ENCODE measurements at regions not wholly inside any gene's neighbourhood (a gene's known extent, or its start where the extent isn't known, plus 50 kb on each side); places are given as distances from the start of the nearest gene placed in this dataset.

DNA sequence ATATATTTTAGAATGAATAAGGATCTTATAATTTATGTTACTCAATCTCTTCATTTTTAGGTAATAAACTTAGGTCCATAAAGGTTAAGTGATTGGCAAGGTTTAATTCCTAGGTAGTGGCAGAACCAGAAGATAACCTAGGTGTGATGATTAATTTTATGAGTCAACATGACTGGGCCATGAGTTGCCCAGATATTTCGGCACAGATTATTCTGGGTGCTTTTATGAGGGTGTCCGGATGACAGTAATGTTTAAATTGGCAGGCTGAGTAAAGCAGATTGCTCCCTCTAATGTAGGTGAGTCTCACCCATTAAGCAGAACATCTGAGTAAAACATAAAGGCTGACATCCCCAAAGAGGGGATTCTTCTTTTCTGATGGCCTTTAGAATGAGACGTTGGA is 1349.3 kb upstream of the CELF2 start:
- no peak overlapping the region for H3K4me3 ChIP-seq
- H3K4me1 ChIP-seq, result peaks cover 3% of the 10 kb centered on the region
- no peaks in the 10 kb centered on the region for H3K36me3 ChIP-seq (replicated peaks)
- DNase-seq (ENCODE audit: low spot score in 2 of 2), result no peak
- in situ Hi-C loops (cut with MboI; ENCODE audit: low sequenced_read_pairs), result no loop called here
- H3K27me3 ChIP-seq (ENCODE audit: low read depth), result no peaks in the 10 kb centered on the region
- H3K9me3 ChIP-seq, result no peaks in the 10 kb centered on the region

DNA sequence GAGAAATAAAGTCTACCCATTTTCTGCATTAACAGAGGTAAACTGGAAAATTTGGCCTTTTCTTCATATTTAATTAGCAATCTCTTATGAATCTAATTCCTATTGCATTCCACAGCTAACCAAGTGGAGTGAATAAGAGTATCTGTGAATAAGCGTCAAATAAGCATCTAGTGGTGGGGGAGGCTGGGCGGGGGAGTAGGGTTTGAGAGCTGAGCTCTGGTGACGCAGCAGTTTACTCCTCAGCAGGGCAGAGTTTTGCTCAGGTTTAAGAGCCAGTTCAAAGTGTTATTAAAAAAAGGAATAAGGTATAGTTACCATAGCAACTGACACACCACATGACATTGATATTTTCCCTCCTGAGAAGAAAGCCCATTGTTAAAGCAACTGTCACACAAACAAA is 1346.8 kb upstream of the CELF2 start:
- no peak overlapping the region for H3K4me3 ChIP-seq
- H3K4me1 ChIP-seq, result peaks cover 3% of the 10 kb centered on the region
- peak in 1 of 2 experiments; percentile 66 for DNase-seq (ENCODE audit: low spot score in 2 of 2)
- in situ Hi-C loops (cut with MboI; ENCODE audit: low sequenced_read_pairs), result no loop called here
- H3K9me3 ChIP-seq, result no peaks in the 10 kb centered on the region
- no peaks in the 10 kb centered on the region for H3K27me3 ChIP-seq (ENCODE audit: low read depth)
- no peaks in the 10 kb centered on the region for H3K36me3 ChIP-seq (replicated peaks)

DNA sequence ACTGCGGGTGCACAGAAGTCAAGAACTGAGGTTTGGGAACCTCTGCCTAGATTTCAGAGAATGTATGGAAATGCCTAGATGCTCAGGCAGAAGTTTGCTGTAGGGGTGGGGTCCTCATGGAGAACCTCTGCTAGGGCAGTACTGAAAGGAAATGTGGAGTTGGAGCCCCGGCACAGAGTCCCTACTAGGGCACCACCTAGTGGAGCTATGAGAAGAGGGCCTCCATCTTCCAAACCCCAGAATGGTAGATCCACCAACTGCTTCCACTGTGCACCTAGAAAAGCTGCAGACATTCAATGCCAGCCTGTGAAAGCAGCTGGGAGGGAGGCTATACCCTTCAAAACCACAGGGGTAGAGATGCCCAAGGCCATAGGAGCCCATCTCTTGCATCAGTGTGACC is 1336.0 kb upstream of the CELF2 start:
- H3K36me3 ChIP-seq (replicated peaks), result no peaks in the 10 kb centered on the region
- in situ Hi-C loops (cut with MboI; ENCODE audit: low sequenced_read_pairs), result no loop called here
- H3K4me1 ChIP-seq, result no peaks in the 10 kb centered on the region
- H3K9me3 ChIP-seq, result no peaks in the 10 kb centered on the region; the same call in 1 of the 2 replicates
- no peak overlapping the region for H3K4me3 ChIP-seq
- DNase-seq (ENCODE audit: low spot score in 2 of 2), result no peak
- H3K27me3 ChIP-seq (ENCODE audit: low read depth), result no peaks in the 10 kb centered on the region

DNA sequence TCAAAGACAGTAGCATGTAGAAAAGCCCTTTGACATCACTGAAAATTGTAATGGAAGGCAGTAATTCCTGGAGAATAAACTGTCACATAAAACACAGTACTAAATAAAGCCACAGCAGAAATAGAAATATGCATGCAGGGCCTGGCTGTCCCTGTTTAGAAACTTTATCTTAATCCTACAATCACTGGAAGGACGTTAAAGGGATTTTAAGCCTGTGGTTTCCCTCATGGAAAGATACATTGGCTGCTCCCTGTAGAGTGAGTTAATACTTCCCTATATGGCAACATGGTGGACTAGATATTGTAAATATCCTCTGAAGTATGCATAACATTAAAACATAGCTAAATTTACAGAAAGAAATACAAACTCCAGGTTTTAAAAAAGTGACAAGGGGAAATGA is 1334.9 kb upstream of the CELF2 start:
- Histone ChIP-seq H3K27me3 (ENCODE audit: low read depth) (no peaks in the 10 kb centered on the region), H3K9me3 (no peaks in the 10 kb centered on the region; the same call in 1 of the 2 replicates), H3K36me3 (replicated peaks) (no peaks in the 10 kb centered on the region), H3K4me3 (no peak overlapping the region), H3K4me1 (no peaks in the 10 kb centered on the region)
- DNase-seq (ENCODE audit: low spot score in 2 of 2), result no peak
- in situ Hi-C loops (cut with MboI; ENCODE audit: low sequenced_read_pairs), result no loop called here

DNA sequence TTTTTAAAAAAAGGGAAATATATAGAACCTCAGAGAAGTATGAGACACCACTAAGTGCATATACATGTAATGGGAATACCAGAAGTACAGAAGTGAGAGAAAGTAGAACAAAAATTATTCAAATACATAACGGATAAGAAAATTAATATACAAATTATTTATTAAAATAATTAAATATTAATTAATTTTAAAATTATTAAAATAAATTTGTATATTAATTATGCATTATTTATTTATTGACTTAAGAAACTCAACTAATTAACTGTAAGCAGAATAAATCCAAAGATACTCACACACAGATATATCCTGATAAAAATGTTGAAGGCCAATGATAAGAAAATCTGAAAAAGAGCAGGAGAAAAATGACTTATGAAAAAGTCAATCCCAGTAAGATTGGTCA is 1333.5 kb upstream of the CELF2 start:
- H3K9me3 ChIP-seq, result no peaks in the 10 kb centered on the region; the same call in 1 of the 2 replicates
- in situ Hi-C loops (cut with MboI; ENCODE audit: low sequenced_read_pairs), result no loop called here
- no peaks in the 10 kb centered on the region for H3K4me1 ChIP-seq
- no peak for DNase-seq (ENCODE audit: low spot score in 2 of 2)
- no peak overlapping the region for H3K4me3 ChIP-seq
- no peaks in the 10 kb centered on the region for H3K36me3 ChIP-seq (replicated peaks)
- no peaks in the 10 kb centered on the region for H3K27me3 ChIP-seq (ENCODE audit: low read depth)

DNA sequence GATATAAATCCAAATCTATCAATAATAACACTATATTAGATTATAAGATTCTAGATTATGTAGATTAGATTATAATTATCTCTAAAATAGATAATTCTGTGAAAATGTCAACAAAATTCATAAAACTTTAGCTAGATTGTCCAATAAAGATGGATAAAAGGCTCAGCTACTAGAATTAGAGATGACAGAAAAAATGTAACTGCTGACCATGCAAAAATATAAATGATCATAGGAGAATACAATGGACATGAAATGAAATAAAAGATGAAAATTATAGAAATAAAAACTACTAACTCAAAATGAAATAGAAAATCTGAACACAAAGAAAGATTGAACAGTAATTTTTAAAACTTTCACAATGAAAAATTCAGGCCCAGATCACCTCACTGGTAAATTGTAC is 1332.1 kb upstream of the CELF2 start:
- Histone ChIP-seq H3K27me3 (ENCODE audit: low read depth) (no peaks in the 10 kb centered on the region), H3K4me3 (no peak overlapping the region), H3K36me3 (replicated peaks) (no peaks in the 10 kb centered on the region), H3K4me1 (no peaks in the 10 kb centered on the region), H3K9me3 (no peaks in the 10 kb centered on the region)
- in situ Hi-C loops (cut with MboI; ENCODE audit: low sequenced_read_pairs), result no loop called here
- no peak for DNase-seq (ENCODE audit: low spot score in 2 of 2)

DNA sequence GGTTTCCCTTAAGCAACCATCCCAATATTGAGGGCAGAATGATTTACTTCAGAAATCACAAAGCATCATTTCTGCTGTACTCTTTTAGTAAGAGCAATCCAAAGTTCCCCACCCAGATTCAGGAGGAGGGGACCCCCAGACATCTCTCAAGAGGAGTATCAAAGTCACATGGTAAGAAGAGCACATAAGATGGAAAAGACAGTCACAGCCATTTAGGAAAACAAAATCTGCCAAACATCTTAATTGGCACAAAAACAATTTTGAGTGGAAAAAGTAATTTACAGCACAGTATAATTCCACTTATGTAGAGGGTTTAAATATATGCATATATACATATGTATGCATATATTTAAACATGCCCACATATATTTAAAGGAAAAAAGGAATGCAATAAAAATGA is 1329.0 kb upstream of the CELF2 start:
- no peak for DNase-seq (ENCODE audit: low spot score in 2 of 2)
- H3K36me3 ChIP-seq (replicated peaks), result no peaks in the 10 kb centered on the region
- H3K4me3 ChIP-seq, result no peak overlapping the region
- no peaks in the 10 kb centered on the region for H3K9me3 ChIP-seq
- in situ Hi-C loops (cut with MboI; ENCODE audit: low sequenced_read_pairs), result no loop called here
- H3K27me3 ChIP-seq (ENCODE audit: low read depth), result no peaks in the 10 kb centered on the region
- H3K4me1 ChIP-seq, result no peaks in the 10 kb centered on the region

DNA sequence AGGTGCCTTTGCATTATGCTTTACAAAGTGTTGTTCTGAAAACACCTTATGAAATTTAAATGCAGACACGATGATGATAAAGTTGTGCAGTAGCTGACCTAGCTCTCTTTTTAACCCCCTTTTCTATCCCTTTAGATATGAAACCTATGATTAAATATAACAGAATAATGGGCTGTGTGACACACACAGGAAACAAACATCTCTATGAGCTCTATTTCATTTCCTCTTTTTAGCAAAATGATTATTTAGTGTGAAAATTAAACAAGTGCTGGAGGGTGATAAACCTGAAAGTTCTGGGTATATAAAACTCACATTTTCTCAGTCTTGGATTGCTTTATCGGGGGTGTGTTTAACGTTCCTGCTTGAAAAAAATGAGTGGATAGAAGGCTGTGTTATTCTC is 1310.5 kb upstream of the CELF2 start:
- Histone ChIP-seq H3K27me3 (ENCODE audit: low read depth) (no peaks in the 10 kb centered on the region), H3K4me3 (no peak overlapping the region), H3K4me1 (no peaks in the 10 kb centered on the region), H3K9me3 (no peaks in the 10 kb centered on the region), H3K36me3 (replicated peaks) (no peaks in the 10 kb centered on the region)
- DNase-seq (ENCODE audit: low spot score in 2 of 2), result no peak
- in situ Hi-C loops (cut with MboI; ENCODE audit: low sequenced_read_pairs), result no loop called here

DNA sequence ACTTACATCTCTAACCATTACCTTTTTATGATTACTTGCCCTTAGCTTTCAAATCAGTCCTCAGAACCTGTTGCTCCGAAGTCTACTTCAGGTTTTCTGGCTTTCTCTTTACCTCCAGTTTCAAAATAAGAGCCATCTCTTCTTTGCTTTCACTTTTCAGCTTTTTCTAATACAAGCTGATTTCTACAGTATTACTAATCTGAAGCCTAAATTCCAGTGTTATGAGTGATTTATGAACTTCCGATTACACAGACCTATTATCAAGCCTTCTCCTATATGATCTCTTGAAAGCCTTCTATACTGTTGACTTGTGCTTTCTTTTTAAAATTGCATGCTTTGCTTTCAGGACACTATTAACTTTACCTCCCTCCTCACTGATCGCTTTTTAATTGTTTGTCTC is 1307.8 kb upstream of the CELF2 start:
- Histone ChIP-seq H3K4me3 (no peak overlapping the region), H3K9me3 (no peaks in the 10 kb centered on the region), H3K36me3 (replicated peaks) (no peaks in the 10 kb centered on the region), H3K4me1 (no peaks in the 10 kb centered on the region), H3K27me3 (ENCODE audit: low read depth) (no peaks in the 10 kb centered on the region)
- no peak for DNase-seq (ENCODE audit: low spot score in 2 of 2)
- in situ Hi-C loops (cut with MboI; ENCODE audit: low sequenced_read_pairs), result no loop called here

DNA sequence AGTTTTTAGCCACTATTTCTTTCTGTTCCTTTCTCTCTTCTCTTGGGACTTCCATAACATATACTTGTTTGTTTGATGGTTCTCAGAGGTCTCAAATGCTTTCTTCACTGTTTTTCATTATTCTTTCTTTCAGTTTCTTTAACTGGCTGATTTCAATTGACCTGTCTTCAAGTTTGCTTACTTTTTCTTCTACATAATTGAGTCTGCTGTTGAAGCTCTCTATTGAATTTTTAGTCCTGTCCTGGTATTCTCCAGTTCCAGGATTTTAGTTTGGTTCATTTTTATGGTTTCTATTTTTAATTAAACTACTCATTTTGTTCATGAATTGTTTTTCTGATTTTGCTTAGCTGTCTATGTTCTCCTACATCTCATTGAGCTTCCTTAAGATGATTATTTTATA is 1305.3 kb upstream of the CELF2 start:
- no peak overlapping the region for H3K4me3 ChIP-seq
- H3K27me3 ChIP-seq (ENCODE audit: low read depth), result no peaks in the 10 kb centered on the region
- in situ Hi-C loops (cut with MboI; ENCODE audit: low sequenced_read_pairs), result no loop called here
- no peaks in the 10 kb centered on the region for H3K9me3 ChIP-seq
- H3K36me3 ChIP-seq (replicated peaks), result no peaks in the 10 kb centered on the region
- H3K4me1 ChIP-seq, result no peaks in the 10 kb centered on the region
- DNase-seq (ENCODE audit: low spot score in 2 of 2), result no peak

DNA sequence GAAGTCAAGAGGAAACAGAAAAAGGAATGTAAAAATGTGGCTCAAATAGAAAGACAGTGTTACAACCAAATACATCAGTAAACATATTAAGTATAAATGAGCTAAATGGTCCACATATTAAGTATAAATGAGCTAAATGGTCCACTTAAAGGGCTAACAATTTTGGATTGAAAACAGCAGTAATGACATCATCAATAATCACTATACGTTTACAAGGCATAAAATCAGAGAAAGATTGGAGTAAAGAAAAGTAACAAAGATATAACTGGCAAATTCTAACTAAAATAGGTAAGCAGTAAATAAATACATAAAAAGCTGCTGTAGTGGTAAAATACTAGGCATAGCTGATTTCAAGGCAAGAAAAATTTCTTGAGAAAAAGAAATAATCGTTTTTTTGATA is 1298.4 kb upstream of the CELF2 start:
- no peak for DNase-seq (ENCODE audit: low spot score in 2 of 2)
- no peaks in the 10 kb centered on the region for H3K9me3 ChIP-seq
- in situ Hi-C loops (cut with MboI; ENCODE audit: low sequenced_read_pairs), result no loop called here

DNA sequence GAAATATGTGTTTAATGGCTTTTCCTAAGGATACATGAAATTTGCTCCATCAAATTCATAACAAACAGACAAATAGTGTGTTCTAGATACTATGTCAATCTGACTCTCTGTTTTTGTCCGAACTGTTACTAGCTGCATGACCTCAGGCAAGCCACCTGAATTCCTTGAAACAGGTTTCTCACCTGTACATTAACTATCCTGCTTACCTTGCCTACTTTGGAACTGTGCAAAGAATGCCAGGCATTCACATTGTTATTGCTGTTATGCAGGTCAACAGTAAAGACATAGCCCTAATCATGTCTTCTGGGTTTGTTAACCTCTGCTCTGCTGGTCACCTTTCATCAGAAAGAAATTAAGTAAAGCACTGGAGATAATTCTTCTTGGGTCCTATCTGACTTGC is 1283.9 kb upstream of the CELF2 start:
- Histone ChIP-seq H3K4me3 (no peak overlapping the region), H3K9me3 (no peaks in the 10 kb centered on the region), H3K4me1 (no peaks in the 10 kb centered on the region), H3K27me3 (ENCODE audit: low read depth) (no peaks in the 10 kb centered on the region), H3K36me3 (replicated peaks) (no peaks in the 10 kb centered on the region)
- no peak for DNase-seq (ENCODE audit: low spot score in 2 of 2)
- in situ Hi-C loops (cut with MboI; ENCODE audit: low sequenced_read_pairs), result no loop called here

More for the DNA sequence above, 1298.4 kb upstream of the CELF2 start:
- no peaks in the 10 kb centered on the region for H3K36me3 ChIP-seq (replicated peaks)
- no peaks in the 10 kb centered on the region for H3K27me3 ChIP-seq (ENCODE audit: low read depth)
- H3K4me3 ChIP-seq, result no peak overlapping the region
- H3K4me1 ChIP-seq, result no peaks in the 10 kb centered on the region

DNA sequence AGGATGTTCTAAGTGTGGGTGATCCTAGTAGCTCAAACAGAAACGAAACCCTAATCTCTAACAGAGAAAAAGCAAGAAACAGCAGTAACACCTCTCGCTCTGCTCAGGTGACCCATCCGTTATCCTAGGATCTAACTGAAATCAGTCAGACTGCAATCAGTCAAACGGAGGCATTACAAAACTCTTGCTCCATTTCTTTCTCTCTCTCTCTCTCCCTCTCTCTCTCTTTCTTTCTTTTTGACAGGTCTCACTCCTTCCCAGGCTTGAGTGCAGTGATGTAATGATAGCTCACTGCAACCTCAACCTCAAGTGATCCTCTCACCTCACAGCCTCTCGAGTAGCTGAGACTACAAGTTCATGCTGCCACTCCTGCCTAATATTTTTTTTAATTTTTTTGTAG is 1283.5 kb upstream of the CELF2 start:
- in situ Hi-C loops (cut with MboI; ENCODE audit: low sequenced_read_pairs), result no loop called here
- no peaks in the 10 kb centered on the region for H3K36me3 ChIP-seq (replicated peaks)
- no peaks in the 10 kb centered on the region for H3K9me3 ChIP-seq
- no peaks in the 10 kb centered on the region for H3K27me3 ChIP-seq (ENCODE audit: low read depth)
- no peak for DNase-seq (ENCODE audit: low spot score in 2 of 2)
- no peak overlapping the region for H3K4me3 ChIP-seq
- no peaks in the 10 kb centered on the region for H3K4me1 ChIP-seq

DNA sequence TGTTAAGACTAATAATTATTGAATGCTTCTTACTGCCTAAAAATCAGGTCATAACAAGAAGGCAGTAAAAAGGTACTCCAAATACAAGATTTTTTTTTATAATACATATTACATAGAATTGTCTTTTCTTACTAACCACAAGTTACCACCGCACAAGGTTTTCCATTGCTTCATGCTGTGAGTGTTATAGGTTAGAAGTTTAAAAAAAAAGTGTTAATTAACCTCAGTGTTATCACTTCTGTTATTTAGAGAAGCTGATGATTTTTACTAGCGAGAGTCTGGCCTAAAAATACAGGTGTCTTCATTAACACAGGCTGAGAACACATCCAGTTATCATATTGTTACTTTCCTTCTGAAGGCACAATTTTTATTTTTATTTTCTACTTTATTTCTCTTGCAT is 1281.9 kb upstream of the CELF2 start:
- Histone ChIP-seq H3K36me3 (replicated peaks) (no peaks in the 10 kb centered on the region), H3K4me3 (no peak overlapping the region), H3K9me3 (no peaks in the 10 kb centered on the region), H3K4me1 (no peaks in the 10 kb centered on the region), H3K27me3 (ENCODE audit: low read depth) (no peaks in the 10 kb centered on the region)
- no peak for DNase-seq (ENCODE audit: low spot score in 2 of 2)
- in situ Hi-C loops (cut with MboI; ENCODE audit: low sequenced_read_pairs), result no loop called here

DNA sequence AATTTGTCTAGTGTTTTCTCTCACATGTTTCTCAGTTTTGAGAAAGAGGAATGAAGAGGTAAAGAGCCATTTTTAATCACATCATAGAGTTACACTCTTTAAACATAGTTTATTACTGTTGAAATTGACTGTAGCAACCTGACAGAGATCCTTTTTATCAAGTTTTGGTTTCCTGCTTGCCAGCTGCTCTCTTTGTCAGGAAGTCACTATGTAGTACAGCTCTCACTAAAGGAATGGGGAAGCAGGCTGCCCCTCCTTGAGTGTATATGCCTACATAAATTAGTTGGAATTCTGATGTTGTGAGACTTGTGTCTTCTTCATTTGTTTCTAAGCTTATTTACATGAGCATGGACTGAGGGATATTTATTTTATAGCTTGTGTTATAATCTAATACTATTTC is 1274.0 kb upstream of the CELF2 start:
- in situ Hi-C loops (cut with MboI; ENCODE audit: low sequenced_read_pairs), result no loop called here
- DNase-seq (ENCODE audit: low spot score in 2 of 2), result no peak
- Histone ChIP-seq H3K36me3 (replicated peaks) (no peaks in the 10 kb centered on the region), H3K4me1 (no peaks in the 10 kb centered on the region), H3K4me3 (no peak overlapping the region), H3K27me3 (ENCODE audit: low read depth) (no peaks in the 10 kb centered on the region), H3K9me3 (no peaks in the 10 kb centered on the region)

Measured in HAP-1 (cell line).